Ectodermal cell (in vitro differentiated cells): ENCODE measurements at regions not wholly inside any gene's neighbourhood (a gene's known extent, or its start where the extent isn't known, plus 50 kb on each side); places are given as distances from the start of the nearest gene placed in this dataset.
"Not testable (repeated sequence)": the region's sequence is repeated elsewhere in the genome, so short reads cannot be mapped to it uniquely, and the experiment has no call there.

ENCODE experiments used
- H3K27ac ChIP-seq: 2 replicates; pipeline ENCODE4 v1.7.0; 2013; ENCODE audit warnings: mild to moderate bottlenecking, low read depth, low read length; ENCODE audit not compliant: insufficient read depth, poor library complexity, severe bottlenecking
- H3K27me3 ChIP-seq: 2 replicates; pipeline ENCODE4 v1.7.0; 2013; ENCODE audit warnings: mild to moderate bottlenecking, low read length; ENCODE audit not compliant: insufficient read depth, control insufficient read depth, poor library complexity, severe bottlenecking
- H3K36me3 ChIP-seq: one replicate; pipeline ENCODE4 v1.7.0; 2013; ENCODE audit warnings: low read length; ENCODE audit not compliant: control insufficient read depth, insufficient read depth
- H3K4me1 ChIP-seq: one replicate; pipeline ENCODE4 v1.7.0; 2013; ENCODE audit warnings: low read length; ENCODE audit not compliant: control insufficient read depth, insufficient read depth
- H3K4me3 ChIP-seq: 2 replicates; pipeline ENCODE4 v1.7.0; 2013; ENCODE audit warnings: low read depth, low read length, control low read depth; ENCODE audit not compliant: insufficient read depth
- H3K9me3 ChIP-seq: 2 replicates; pipeline ENCODE4 v1.7.0; 2013; ENCODE audit warnings: mild to moderate bottlenecking, low read length, moderate library complexity; ENCODE audit not compliant: control insufficient read depth
- WGBS, 2 experiments: methylation state at CpG; one replicate each; pipeline ENCODE4 v1.1.7; 2013; ENCODE audit warnings: missing lambda C conversion rate in 2 of 2; 5-methylcytosine and 5-hydroxymethylcytosine counted together

GRCh38 chr2:160628020-160628637 lies 134.5 kb upstream of the RBMS1 start:
- not testable (repeated sequence) for H3K36me3 ChIP-seq, H3K9me3 ChIP-seq, H3K4me1 ChIP-seq, H3K27ac ChIP-seq, H3K4me3 ChIP-seq, H3K27me3 ChIP-seq
- 71% methylated on average over 13 of the region's 13 CpGs for whole genome bisulfite sequencing, 2 experiments

GRCh38 chr2:160628811-160629210 lies 135.2 kb upstream of the RBMS1 start:
- H3K27ac ChIP-seq, result no peak overlapping the region
- no peaks in the 10 kb centered on the region for H3K36me3 ChIP-seq
- H3K27me3 ChIP-seq, result no peaks in the 10 kb centered on the region
- no peak overlapping the region for H3K4me3 ChIP-seq
- 94% methylated on average over 3 of the region's 3 CpGs for WGBS, 2 experiments
- no peaks in the 10 kb centered on the region for H3K4me1 ChIP-seq
- H3K9me3 ChIP-seq, result no peaks in the 10 kb centered on the region

- Histone ChIP-seq H3K4me3 (no peak overlapping the region), H3K36me3 (no peaks in the 10 kb centered on the region), H3K9me3 (no peaks in the 10 kb centered on the region), H3K27me3 (no peaks in the 10 kb centered on the region), H3K4me1 (no peaks in the 10 kb centered on the region), H3K27ac (no peak overlapping the region)
- WGBS, 2 experiments, result 89 to 92% methylated on average over 5 of the region's 5 CpGs
Observed at GRCh38 chr2:160630801-160631590, 137.4 kb upstream of the RBMS1 start.

DNA sequence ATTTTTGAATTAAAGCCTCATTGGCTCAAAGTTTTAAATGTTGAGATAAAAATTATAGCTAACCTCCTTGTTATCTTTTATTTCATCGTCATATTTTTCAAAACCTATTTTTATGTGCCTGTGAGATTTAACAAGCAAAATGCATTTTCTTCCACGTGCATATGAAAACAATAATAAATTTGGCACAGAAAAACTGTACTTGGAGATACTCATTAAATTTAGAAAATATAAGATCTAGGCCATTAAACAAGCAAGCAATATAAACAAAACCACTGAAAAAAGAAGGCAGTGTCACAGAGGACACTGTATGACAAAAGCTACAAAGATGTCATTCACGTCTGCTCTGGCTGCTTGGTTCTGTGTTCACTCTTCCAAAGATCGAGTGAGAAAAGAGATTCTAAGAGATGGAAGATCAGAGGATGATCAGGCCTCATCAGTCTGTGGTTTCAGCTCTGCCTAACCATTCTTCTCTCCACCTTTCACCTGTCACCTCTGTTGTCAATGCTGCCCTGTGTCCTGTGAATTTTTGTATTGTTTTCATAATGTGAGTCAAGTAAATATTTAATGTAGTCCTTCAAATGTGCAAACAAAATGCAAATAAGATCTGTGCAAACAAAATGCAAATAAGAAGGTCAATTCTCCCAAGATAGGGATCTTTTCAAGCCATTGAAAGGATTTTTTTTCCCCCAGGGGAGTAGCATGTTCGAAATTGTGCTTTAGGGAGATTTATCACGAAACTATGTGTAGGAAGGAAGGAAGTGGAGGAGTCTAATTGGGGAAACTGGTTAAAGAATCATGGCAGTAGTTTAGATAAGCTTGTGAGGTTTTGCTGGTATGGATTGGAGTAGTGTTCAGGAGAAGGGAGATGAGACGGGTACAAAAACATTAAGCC lies 138.7 kb upstream of the RBMS1 start:
- WGBS, 2 experiments, result 76 to 87% methylated on average over 4 to 6 of the region's 7 CpGs
- H3K9me3 ChIP-seq, result no peaks in the 10 kb centered on the region
- H3K4me1 ChIP-seq, result no peaks in the 10 kb centered on the region
- no peaks in the 10 kb centered on the region for H3K27me3 ChIP-seq
- no peak overlapping the region for H3K27ac ChIP-seq
- H3K36me3 ChIP-seq, result no peaks in the 10 kb centered on the region
- no peak overlapping the region for H3K4me3 ChIP-seq

DNA sequence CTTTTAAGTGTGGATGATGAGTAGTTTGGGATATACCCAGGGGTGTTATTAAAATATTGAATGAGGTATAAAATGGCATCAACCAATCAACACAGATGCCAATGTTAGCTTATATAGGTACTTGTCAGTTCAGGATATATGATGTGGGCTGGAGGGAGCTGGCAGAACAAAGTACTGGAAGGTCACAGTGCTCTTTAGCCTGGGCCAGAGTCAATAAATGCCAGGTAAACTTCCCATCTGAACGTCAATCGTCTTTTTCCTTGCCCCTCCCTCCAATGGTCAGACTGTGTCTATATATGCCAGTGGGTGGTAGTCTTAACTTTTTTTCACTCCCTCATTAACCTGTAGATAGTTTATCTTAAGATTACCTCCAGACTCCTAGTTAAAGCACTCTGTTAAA lies 140.8 kb upstream of the RBMS1 start:
- Histone ChIP-seq H3K36me3 (no peaks in the 10 kb centered on the region), H3K4me3 (no peak overlapping the region), H3K27ac (no peak overlapping the region), H3K27me3 (no peaks in the 10 kb centered on the region), H3K9me3 (no peaks in the 10 kb centered on the region), H3K4me1 (no peaks in the 10 kb centered on the region)
- WGBS, 2 experiments, result 85 to 92% methylated on average over 2 of the region's 2 CpGs

DNA sequence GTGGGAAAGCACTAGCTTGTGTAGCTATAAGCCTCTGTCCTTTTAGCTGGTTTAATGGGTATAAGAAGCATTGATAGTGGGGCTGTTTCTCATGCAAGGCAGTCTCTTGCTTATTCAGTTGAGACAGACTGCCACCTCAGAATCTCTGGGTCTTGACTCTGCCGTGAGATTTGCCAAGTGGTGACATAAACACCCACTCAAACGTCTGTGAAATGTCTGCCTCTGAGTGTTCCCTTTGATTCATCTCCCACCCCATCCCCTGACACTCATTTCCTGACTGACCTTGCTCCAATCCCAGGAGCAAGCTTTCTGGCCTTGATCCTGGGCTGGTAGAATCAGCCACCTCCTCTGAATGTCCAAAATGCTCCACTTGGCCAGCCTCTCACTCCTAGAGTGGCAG lies 141.9 kb upstream of the RBMS1 start:
- WGBS, 2 experiments, result 80 to 86% methylated on average over 2 of the region's 2 CpGs
- no peaks in the 10 kb centered on the region for H3K36me3 ChIP-seq
- H3K27me3 ChIP-seq, result no peaks in the 10 kb centered on the region
- no peaks in the 10 kb centered on the region for H3K4me1 ChIP-seq
- H3K4me3 ChIP-seq, result no peak overlapping the region
- no peak overlapping the region for H3K27ac ChIP-seq
- H3K9me3 ChIP-seq, result no peaks in the 10 kb centered on the region

GRCh38 chr2:160639472-160639871 lies 145.9 kb upstream of the RBMS1 start:
- Histone ChIP-seq H3K4me3 (no peak overlapping the region), H3K36me3 (no peaks in the 10 kb centered on the region), H3K4me1 (no peaks in the 10 kb centered on the region), H3K9me3 (no peaks in the 10 kb centered on the region), H3K27ac (no peak overlapping the region), H3K27me3 (no peaks in the 10 kb centered on the region)

DNA sequence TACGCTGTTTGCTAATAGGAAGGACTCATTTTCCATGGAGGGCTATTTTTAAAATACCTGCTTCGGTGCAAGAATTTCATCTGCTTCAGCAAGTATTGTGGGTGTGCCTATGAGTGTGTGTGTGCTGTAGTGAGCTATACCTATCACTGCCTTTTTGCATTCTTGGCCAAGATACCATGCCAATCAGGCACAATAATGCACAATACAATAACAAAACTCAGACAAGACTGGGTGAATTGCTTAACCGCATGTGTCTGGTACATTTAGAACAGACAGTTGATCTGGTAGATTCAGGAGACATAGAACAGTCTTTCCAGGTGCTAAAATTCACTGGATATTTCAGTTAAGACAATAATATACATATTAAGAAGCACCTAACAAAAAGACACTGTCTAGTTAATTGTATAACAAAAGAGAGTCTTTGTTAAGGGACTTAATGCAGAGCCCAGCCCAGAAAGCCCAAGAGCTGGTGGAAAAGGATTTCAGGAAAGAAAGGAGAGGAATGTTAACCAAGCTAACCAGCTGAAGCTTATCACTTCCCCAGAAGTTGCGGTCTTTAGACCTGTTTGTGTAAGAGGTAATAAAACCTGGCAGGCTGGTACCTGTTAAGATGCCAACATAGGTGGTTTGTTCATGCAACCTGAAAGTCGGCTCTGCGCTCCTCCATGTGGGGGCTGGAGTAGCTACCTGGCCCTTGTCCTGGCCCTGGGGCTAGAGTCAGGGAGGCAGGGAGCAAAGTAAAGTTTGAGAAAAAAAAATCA lies 153.3 kb upstream of the RBMS1 start:
- Histone ChIP-seq H3K36me3 (no peaks in the 10 kb centered on the region), H3K27ac (no peak overlapping the region), H3K4me3 (no peak overlapping the region)

DNA sequence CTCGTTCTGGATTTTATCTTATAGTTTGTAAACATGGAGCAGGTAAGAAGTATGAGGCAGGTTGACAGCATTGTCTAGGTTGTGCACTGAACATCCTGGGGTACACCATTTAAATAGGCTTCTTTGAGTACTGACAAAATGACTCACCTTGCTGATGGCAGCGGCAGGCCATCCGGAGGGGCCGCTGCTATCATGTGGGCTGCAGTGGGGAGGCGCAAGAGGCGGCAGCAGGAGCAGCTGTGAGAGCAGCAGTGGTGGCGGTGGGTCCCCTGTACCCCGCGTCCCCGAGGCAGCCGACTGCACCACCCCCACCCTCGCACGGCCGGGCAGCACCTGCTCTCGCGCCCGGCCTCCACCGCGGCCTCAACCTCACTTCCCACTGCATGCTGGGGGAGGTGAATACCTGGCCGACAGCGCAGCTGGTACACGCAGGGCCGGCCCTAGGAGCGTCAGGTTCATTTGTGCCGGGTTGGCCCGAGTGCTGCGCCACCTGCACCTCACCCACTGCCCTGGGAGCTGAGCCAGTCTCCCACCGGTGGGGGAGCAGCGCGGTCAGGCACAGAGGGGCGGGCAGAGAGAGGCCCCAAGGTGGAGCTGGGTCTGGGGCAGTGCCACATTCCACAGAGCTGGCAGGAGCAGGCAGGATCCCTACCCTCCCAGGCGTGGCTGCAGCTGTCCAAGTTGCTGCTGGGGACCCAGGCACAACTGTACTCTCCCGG lies 154.5 kb upstream of the RBMS1 start:
- H3K4me3 ChIP-seq, result no peak overlapping the region
- no peaks in the 10 kb centered on the region for H3K27me3 ChIP-seq
- 94 to 96% methylated on average over 33 of the region's 33 CpGs for WGBS, 2 experiments
- peaks cover 2% of the 10 kb centered on the region for H3K4me1 ChIP-seq
- no peak overlapping the region for H3K27ac ChIP-seq
- H3K9me3 ChIP-seq, result no peaks in the 10 kb centered on the region
- no peaks in the 10 kb centered on the region for H3K36me3 ChIP-seq

More for the DNA sequence above, 153.3 kb upstream of the RBMS1 start:
- Histone ChIP-seq H3K4me1 (no peaks in the 10 kb centered on the region), H3K9me3 (no peaks in the 10 kb centered on the region), H3K27me3 (no peaks in the 10 kb centered on the region)
- 69 to 73% methylated on average over 6 of the region's 6 CpGs for WGBS, 2 experiments
